ENCODE measurements at regions not wholly inside any gene's neighbourhood (a gene's known extent, or its start where the extent isn't known, plus 50 kb on each side); places are given as distances from the start of the nearest gene placed in this dataset.

DNA sequence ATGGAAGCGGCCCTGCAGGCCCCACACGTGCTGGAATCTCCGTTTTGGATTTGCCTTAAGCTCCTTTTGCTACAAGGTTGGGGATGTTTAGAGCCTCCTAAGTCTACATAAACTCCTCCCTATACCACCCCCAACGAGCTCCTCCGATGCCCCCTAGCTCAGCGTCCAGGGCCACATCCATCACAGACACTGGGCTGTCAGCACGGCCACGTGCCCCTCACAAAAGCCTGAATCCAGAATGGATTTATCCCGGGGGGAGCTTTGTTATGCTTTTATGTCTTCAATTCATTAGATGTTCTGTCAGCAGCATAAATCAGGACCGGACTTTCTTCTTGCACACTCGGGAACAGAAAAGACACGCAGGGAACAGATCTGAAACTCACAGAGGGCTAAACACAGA is 52.6 kb upstream of the CD82 start:
- no peak for DNase-seq (ENCODE audit: low read depth)
- TF ChIP-seq, protein P1, sequence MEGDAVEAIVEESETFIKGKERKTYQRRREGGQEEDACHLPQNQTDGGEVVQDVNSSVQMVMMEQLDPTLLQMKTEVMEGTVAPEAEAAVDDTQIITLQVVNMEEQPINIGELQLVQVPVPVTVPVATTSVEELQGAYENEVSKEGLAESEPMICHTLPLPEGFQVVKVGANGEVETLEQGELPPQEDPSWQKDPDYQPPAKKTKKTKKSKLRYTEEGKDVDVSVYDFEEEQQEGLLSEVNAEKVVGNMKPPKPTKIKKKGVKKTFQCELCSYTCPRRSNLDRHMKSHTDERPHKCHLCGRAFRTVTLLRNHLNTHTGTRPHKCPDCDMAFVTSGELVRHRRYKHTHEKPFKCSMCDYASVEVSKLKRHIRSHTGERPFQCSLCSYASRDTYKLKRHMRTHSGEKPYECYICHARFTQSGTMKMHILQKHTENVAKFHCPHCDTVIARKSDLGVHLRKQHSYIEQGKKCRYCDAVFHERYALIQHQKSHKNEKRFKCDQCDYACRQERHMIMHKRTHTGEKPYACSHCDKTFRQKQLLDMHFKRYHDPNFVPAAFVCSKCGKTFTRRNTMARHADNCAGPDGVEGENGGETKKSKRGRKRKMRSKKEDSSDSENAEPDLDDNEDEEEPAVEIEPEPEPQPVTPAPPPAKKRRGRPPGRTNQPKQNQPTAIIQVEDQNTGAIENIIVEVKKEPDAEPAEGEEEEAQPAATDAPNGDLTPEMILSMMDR (IDR thresholded peaks at IDR 0.05; ENCODE audit: low read length, missing control alignments) = no peak

DNA sequence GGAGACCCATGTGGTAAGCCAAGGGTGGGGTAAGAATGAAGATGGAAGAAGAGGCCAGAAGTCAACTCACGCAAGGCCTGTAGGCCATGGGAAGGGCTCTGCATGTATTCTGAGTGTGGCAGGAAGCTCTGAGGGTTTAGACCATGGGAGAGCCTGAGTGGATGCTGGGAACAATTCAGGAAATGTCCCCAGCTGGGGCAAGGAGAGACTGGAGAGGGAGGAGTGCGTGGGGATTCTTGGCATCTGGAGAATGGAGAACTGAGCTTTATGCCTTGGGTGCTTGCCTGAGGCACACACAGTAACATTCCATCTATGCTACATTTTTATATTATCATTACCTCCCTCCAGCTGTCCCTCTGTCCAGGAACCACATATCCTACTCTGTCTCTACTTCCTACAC is 50.4 kb upstream of the CD82 start:
- TF ChIP-seq, protein P1 (IDR thresholded peaks at IDR 0.05; ENCODE audit: low read length, missing control alignments) = no peak
- no peak overlapping the region for H3K4me3 ChIP-seq (replicated peaks; ENCODE audit: low read depth, low read length)
- no peak for DNase-seq (ENCODE audit: low read depth)

More for the DNA sequence above, 52.6 kb upstream of the CD82 start:
- no peak overlapping the region for H3K4me3 ChIP-seq (replicated peaks; ENCODE audit: low read depth, low read length)
